H1 (cell line): ENCODE measurements at regions not wholly inside any gene's neighbourhood (a gene's known extent, or its start where the extent isn't known, plus 50 kb on each side); places are given as distances from the start of the nearest gene placed in this dataset.

Experiments
- CBX8 ChIP-seq: fragments of 300-800, 300-1000 bp; sonication (generic); IDR thresholded peaks from 2 replicates; pipeline ENCODE4 v1.7.1; 2016; ENCODE audit warnings: low read depth, low read length, borderline replicate concordance
- E2F6 ChIP-seq: IDR thresholded peaks from 2 replicates; pipeline ENCODE4 v1.6.1; 2012; ENCODE audit warnings: inconsistent platforms
- RNF2 ChIP-seq: fragments of 200-900, 300-1000 bp; sonication (generic); IDR thresholded peaks from 2 replicates; pipeline ENCODE4 v1.7.1; 2016; ENCODE audit warnings: borderline replicate concordance, low read depth, mild to moderate bottlenecking, antibody characterized with exemption, low read length; ENCODE audit not compliant: poor library complexity, severe bottlenecking; ENCODE audit errors: missing control alignments
- TAF1 ChIP-seq: IDR thresholded peaks from 2 replicates; pipeline ENCODE4 v1.6.1; 2011; ENCODE audit warnings: mild to moderate bottlenecking, low read depth, low read length
- YY1 ChIP-seq: IDR thresholded peaks from 2 replicates; pipeline ENCODE4 v1.6.1; 2011; ENCODE audit warnings: low read depth, mild to moderate bottlenecking, low read length

- TF ChIP-seq E2F6 (no peak), YY1 (no peak), TAF1 (no peak), RNF2 (no peak), CBX8 (no peak)
Measured at GRCh38 chr10:131640045-131640644, 260.7 kb upstream of the PPP2R2D start (continued).
